PC-9 (cell line): ENCODE measurements at regions not wholly inside any gene's neighbourhood (a gene's known extent, or its start where the extent isn't known, plus 50 kb on each side); places are given as distances from the start of the nearest gene placed in this dataset.

Experiments
- BruUV-seq: library from RNA; stranded (reverse); fragments of 400-500 nt; replicated peaks from 2 replicates; lab custom pipeline; 2021; lab: Mats Ljungman, UMichigan
- CTCF ChIA-PET: fragments of 300-600 bp; sonication (Branson Sonifier 250); formaldehyde crosslinking; loops from one replicate; lab custom pipeline; 2022; ENCODE audit warnings: antibody characterized with exemption; lab: Charles Lee
- POLR2A ChIA-PET: fragments of 300-600 bp; sonication (Branson Sonifier 250); formaldehyde crosslinking; loops from one replicate; lab custom pipeline; 2022; ENCODE audit warnings: antibody characterized with exemption; ENCODE audit not compliant: unreplicated experiment; lab: Charles Lee
- DNase-seq, 2 experiments: peaks; one replicate each; pipeline versions ENCODE4 v3.0.0 to v3.0.0-alpha.2; 2015 to 2022; ENCODE audit warnings: mixed read lengths in 1 of 2
- H2AFZ ChIP-seq: fragments of 200-600 bp; sonication (generic); 2 replicates; pipeline ENCODE4 v1.8.1; 2017; ENCODE audit warnings: antibody characterized with exemption
- H3F3A ChIP-seq: fragments of 200-600 bp; sonication (generic); 2 replicates; pipeline ENCODE4 v1.8.1; 2017; ENCODE audit warnings: antibody characterized with exemption, mild to moderate bottlenecking, low read depth; ENCODE audit not compliant: insufficient read depth
- H3K27ac ChIP-seq: fragments of 200-600 bp; sonication (generic); 2 replicates; pipeline ENCODE4 v1.6.1; 2016; ENCODE audit warnings: mixed run types
- H3K27me3 ChIP-seq: fragments of 200-600 bp; sonication (generic); 2 replicates; pipeline ENCODE4 v1.6.1; 2016; ENCODE audit warnings: low read depth, mixed run types; ENCODE audit not compliant: insufficient read depth
- H3K36me3 ChIP-seq: fragments of 200-600 bp; sonication (generic); 2 replicates; pipeline ENCODE4 v1.6.1; 2016; ENCODE audit warnings: low read depth, mixed run types
- H3K4me1 ChIP-seq: fragments of 200-600 bp; sonication (generic); replicated peaks from 2 replicates; pipeline ENCODE4 v1.6.1; 2016; ENCODE audit warnings: mixed run types; ENCODE audit not compliant: insufficient read depth
- H3K4me2 ChIP-seq: fragments of 200-600 bp; sonication (generic); 2 replicates; pipeline ENCODE4 v1.6.1; 2017; ENCODE audit warnings: mixed run types
- H3K4me3 ChIP-seq: fragments of 200-600 bp; sonication (generic); 2 replicates; pipeline ENCODE4 v1.6.1; 2016; ENCODE audit warnings: mixed run types
- H3K79me2 ChIP-seq: fragments of 200-600 bp; sonication (generic); 2 replicates; pipeline ENCODE4 v1.6.1; 2017; ENCODE audit warnings: low read depth, mixed run types
- H3K9me2 ChIP-seq: fragments of 200-600 bp; sonication (generic); 2 replicates; pipeline ENCODE4 v1.8.1; 2017; ENCODE audit warnings: mild to moderate bottlenecking; ENCODE audit not compliant: insufficient read depth
- H3K9me3 ChIP-seq: fragments of 200-600 bp; sonication (generic); 2 replicates; pipeline ENCODE4 v1.8.1; 2016; ENCODE audit warnings: low read depth; ENCODE audit not compliant: insufficient read depth
- H4K20me1 ChIP-seq: fragments of 200-600 bp; sonication (generic); 2 replicates; pipeline ENCODE4 v1.8.1; 2017; ENCODE audit not compliant: insufficient read depth
- EZH2 ChIP-seq: fragments of 200-600 bp; sonication (generic); IDR thresholded peaks from 2 replicates; pipeline ENCODE4 v1.8.0; 2017; ENCODE audit warnings: antibody characterized with exemption, low read depth
- intact Hi-C: fragments of 100-400 bp; cut with micrococcal nuclease; formaldehyde crosslinking; loops from one replicate; pipeline ENCODE4 v1.10.0; 2022; ENCODE audit not compliant: unreplicated experiment
- TF ChIP-seq, protein P1 (sequence below): fragments of 200-600 bp; sonication (generic); conservative IDR thresholded peaks from 2 replicates; pipeline ENCODE4 v1.6.1; 2017; ENCODE audit warnings: mixed run types, antibody characterized with exemption, mild to moderate bottlenecking, moderate library complexity

DNA sequence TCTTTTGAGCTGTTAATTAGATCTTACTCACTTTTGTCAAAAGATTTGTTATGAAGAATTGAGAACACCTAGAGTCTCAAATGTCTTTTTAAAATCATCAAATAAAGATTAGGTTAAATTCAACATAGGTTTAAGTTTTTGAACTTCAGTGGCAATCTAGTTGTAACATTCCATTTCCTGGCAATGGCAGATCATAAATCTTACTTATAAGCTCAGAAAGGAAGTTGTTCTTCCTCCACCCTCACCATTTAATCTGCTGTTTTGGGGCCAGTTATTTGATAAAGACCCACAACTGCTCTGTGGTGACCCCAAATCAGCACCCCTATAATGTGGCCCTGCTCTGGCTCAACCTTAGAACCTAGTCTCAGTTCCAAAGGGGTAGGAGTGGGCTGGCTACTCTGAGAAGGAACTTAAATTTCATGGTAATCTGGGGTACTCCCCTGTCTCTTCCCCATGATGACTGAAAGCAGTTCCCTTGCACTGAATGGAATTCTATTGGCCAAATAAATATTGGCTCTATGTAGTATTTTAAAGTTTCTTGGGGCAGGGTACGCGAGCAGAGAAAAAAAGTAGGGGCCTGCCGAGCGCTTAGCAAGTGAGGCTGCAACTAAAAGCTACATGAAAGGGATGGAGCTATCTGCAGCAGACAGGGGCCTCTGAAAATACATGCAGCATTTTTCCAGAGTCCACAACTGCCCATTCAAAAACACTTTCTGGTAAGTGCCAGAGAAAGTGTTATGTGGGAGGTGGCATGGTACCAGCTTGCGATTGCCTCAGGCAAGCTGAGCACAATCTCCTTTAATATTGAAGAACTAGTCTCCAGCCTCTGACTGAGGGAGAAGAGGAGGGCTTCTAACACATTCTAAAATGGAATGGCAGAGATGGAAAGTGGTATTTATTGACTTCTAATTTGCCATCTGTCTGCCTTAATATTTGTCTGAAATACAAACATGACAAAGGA, 103.6 kb upstream of the RASGRP1 start:
- Histone ChIP-seq H3K27ac (no peak overlapping the region), H3K36me3 (no peaks in the 10 kb centered on the region), H3K9me2 (no peaks in the 10 kb centered on the region), H3K79me2 (no peaks in the 10 kb centered on the region), H2AFZ (no peak overlapping the region), H3F3A (no peaks in the 10 kb centered on the region), H3K4me2 (no peak overlapping the region), H3K4me3 (no peak overlapping the region), H3K9me3 (no peaks in the 10 kb centered on the region), H3K27me3 (no peaks in the 10 kb centered on the region), H3K4me1 (no peaks in the 10 kb centered on the region), H4K20me1 (no peaks in the 10 kb centered on the region)
- TF ChIP-seq, protein P1, sequence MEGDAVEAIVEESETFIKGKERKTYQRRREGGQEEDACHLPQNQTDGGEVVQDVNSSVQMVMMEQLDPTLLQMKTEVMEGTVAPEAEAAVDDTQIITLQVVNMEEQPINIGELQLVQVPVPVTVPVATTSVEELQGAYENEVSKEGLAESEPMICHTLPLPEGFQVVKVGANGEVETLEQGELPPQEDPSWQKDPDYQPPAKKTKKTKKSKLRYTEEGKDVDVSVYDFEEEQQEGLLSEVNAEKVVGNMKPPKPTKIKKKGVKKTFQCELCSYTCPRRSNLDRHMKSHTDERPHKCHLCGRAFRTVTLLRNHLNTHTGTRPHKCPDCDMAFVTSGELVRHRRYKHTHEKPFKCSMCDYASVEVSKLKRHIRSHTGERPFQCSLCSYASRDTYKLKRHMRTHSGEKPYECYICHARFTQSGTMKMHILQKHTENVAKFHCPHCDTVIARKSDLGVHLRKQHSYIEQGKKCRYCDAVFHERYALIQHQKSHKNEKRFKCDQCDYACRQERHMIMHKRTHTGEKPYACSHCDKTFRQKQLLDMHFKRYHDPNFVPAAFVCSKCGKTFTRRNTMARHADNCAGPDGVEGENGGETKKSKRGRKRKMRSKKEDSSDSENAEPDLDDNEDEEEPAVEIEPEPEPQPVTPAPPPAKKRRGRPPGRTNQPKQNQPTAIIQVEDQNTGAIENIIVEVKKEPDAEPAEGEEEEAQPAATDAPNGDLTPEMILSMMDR: no peak
- TF ChIP-seq EZH2: no peak
- ChIA-PET POLR2A (no interaction called here), CTCF (interaction anchor here (0.8 kb wide), 1 partner anchor 16 kb away, joined by 4 read pairs; no protein-coding TSS in a partner anchor)
- BruUV-seq: no TSS peak
- no peak for DNase-seq
- intact Hi-C loops: no loop called here

DNA sequence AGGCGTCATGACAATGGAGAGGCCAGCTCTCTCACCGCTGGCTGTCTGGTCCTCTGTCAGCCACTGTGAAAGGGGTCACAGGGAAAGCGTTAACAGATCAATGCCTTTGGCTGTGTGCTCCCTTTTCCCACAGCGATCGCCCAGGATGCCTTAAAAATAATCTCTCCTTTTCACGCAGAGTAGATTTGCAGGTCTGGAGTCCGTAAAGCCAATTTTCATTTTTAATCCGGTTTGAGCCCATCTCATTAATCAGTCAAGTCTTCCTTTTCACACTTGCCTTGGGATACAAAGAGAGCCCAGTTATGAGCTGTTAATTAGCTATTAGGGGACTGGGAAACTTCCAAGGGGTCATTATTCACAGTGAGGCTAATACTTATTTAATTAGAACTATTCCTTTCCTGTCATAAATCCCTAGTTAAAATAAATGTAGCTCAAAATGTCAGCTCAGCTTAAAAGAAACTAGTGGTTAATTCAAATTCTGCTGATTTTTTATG, 104.3 kb upstream of the RASGRP1 start:
- CTCF ChIA-PET: interaction anchor here (0.8 kb wide), 1 partner anchor 15 kb away, joined by 4 read pairs; no protein-coding TSS in a partner anchor
- BruUV-seq: no TSS peak

More for the DNA sequence above, 104.3 kb upstream of the RASGRP1 start:
- TF ChIP-seq EZH2: no peak
- TF ChIP-seq, protein P1: no peak
- H2AFZ ChIP-seq: no peak overlapping the region
- no peaks in the 10 kb centered on the region for H3F3A ChIP-seq
- no peak for DNase-seq
- POLR2A ChIA-PET: no interaction called here
- no peaks in the 10 kb centered on the region for H3K9me2 ChIP-seq
- no peaks in the 10 kb centered on the region for H3K9me3 ChIP-seq
- no peaks in the 10 kb centered on the region for H3K4me1 ChIP-seq
- H3K36me3 ChIP-seq: no peaks in the 10 kb centered on the region
- intact Hi-C loops: no loop called here
- H3K27me3 ChIP-seq: no peaks in the 10 kb centered on the region
- no peak overlapping the region for H3K4me2 ChIP-seq
- no peak overlapping the region for H3K27ac ChIP-seq
- no peaks in the 10 kb centered on the region for H3K79me2 ChIP-seq
- H4K20me1 ChIP-seq: no peaks in the 10 kb centered on the region
- H3K4me3 ChIP-seq: no peak overlapping the region
